DOHH2 (cell line): ENCODE measurements at regions not wholly inside any gene's neighbourhood (a gene's known extent, or its start where the extent isn't known, plus 50 kb on each side); places are given as distances from the start of the nearest gene placed in this dataset.

Source experiments
- H3F3A ChIP-seq: fragments of 200-600 bp; sonication (generic), shearing (Covaris generic); 2 replicates; pipeline ENCODE4 v1.6.0; 2016; ENCODE audit warnings: antibody characterized with exemption, mild to moderate bottlenecking; ENCODE audit not compliant: control insufficient read depth, insufficient read depth
- H3K27ac ChIP-seq: fragments of 200-600 bp; sonication (generic); 2 replicates; pipeline ENCODE4 v1.5.1; 2014; ENCODE audit warnings: low read depth, mild to moderate bottlenecking, low read length, moderate library complexity
- H3K27me3 ChIP-seq: fragments of 200-600 bp; sonication (generic); 2 replicates; pipeline ENCODE4 v1.6.1; 2014; ENCODE audit warnings: mild to moderate bottlenecking, low read length, mixed read lengths; ENCODE audit not compliant: control insufficient read depth
- H3K36me3 ChIP-seq: fragments of 200-600 bp; sonication (generic); 2 replicates; pipeline ENCODE4 v1.6.1; 2014; ENCODE audit warnings: mild to moderate bottlenecking, low read length, moderate library complexity, mixed read lengths; ENCODE audit not compliant: control insufficient read depth
- H3K4me1 ChIP-seq: fragments of 200-600 bp; sonication (generic); 2 replicates; pipeline ENCODE4 v1.6.1; 2014; ENCODE audit warnings: mild to moderate bottlenecking, low read length, mixed read lengths; ENCODE audit not compliant: control insufficient read depth
- H3K4me2 ChIP-seq: fragments of 200-600 bp; sonication (generic); 2 replicates; pipeline ENCODE4 v1.6.0; 2014; ENCODE audit warnings: mild to moderate bottlenecking, low read length, moderate library complexity
- H3K4me3 ChIP-seq: fragments of 200-600 bp; sonication (generic); 2 replicates; pipeline ENCODE4 v1.5.1; 2014; ENCODE audit warnings: mild to moderate bottlenecking, low read length, mixed read lengths
- H3K79me2 ChIP-seq: fragments of 200-600 bp; sonication (generic); 2 replicates; pipeline ENCODE4 v1.6.1; 2014; ENCODE audit warnings: mild to moderate bottlenecking, low read length, mixed read lengths; ENCODE audit not compliant: control insufficient read depth
- H3K9me2 ChIP-seq: fragments of 200-600 bp; sonication (generic); replicated peaks from 2 replicates; pipeline ENCODE4 v1.6.1; 2014; ENCODE audit warnings: mild to moderate bottlenecking, low read length, mixed read lengths; ENCODE audit not compliant: control insufficient read depth
- H3K9me3 ChIP-seq: fragments of 200-600 bp; sonication (generic); 2 replicates; pipeline ENCODE4 v1.6.1; 2014; ENCODE audit warnings: antibody characterized with exemption, low read length, mixed read lengths; ENCODE audit not compliant: control insufficient read depth, insufficient read depth
- H4K20me1 ChIP-seq: fragments of 200-600 bp; sonication (generic); 2 replicates; pipeline ENCODE4 v1.6.0; 2014; ENCODE audit warnings: low read depth, mild to moderate bottlenecking, antibody characterized with exemption, low read length, moderate library complexity; ENCODE audit not compliant: control insufficient read depth, insufficient read depth
- EZH2phosphoT487 ChIP-seq: fragments of 200-600 bp; sonication (generic); IDR thresholded peaks from 2 replicates; pipeline ENCODE4 v1.6.1; 2017; ENCODE audit warnings: borderline replicate concordance, mild to moderate bottlenecking, antibody characterized with exemption, low read length, moderate library complexity, mixed read lengths
- TF ChIP-seq, protein P1 (sequence below): fragments of 200-600 bp; sonication (generic); IDR thresholded peaks from one replicate; pipeline ENCODE4 v1.5.1; 2014; ENCODE audit warnings: antibody characterized with exemption, mild to moderate bottlenecking, low read depth, low read length; ENCODE audit not compliant: poor library complexity, severe bottlenecking

DNA sequence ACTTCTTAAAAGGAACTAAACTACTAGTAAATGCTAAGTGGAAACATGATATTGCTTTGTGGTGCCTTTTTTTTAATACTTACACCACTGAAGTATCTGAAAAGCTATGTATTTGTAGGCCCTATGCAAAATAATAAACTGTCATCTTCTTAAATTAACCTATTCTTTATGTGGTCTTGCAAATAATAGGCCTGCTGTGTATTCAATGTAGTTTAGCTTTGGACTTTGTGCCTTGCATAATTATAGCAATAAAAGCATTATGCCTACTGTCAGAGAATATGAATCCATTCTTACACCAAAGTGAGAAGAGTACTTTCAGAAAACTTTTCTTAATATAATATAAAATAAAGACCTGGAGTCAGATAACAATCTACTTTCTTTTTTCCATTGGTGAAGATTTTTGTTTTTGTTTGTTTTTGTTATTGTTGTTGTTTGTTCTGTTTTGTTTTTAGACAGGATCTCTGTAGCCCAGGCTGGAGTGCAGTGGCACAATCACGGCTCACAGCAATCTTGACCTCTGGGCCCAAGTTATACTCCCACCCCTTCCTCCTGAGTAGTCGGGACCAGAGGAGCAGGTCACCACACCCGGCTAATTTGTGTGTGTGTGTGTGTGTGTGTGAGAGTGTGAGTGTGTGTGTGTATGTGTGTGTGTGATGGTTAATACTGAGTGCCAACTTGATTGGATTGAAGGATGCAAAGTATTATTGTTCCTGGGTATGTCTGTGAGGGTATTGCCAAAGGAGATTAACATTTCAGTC lies 213.8 kb downstream of the SLC6A15 start:
- no peaks in the 10 kb centered on the region for H3K36me3 ChIP-seq
- H3K27me3 ChIP-seq, result no peaks in the 10 kb centered on the region
- no peaks in the 10 kb centered on the region for H3K9me2 ChIP-seq
- no peak overlapping the region for H3K4me3 ChIP-seq
- peaks cover 8% of the 10 kb centered on the region; the same call in 1 of the 2 replicates for H3K4me1 ChIP-seq
- no peaks in the 10 kb centered on the region for H3F3A ChIP-seq
- H3K27ac ChIP-seq, result no peak overlapping the region
- no peak overlapping the region for H3K4me2 ChIP-seq
- no peaks in the 10 kb centered on the region for H3K79me2 ChIP-seq
- no peaks in the 10 kb centered on the region for H4K20me1 ChIP-seq
- TF ChIP-seq EZH2phosphoT487, result no peak
- TF ChIP-seq, protein P1, sequence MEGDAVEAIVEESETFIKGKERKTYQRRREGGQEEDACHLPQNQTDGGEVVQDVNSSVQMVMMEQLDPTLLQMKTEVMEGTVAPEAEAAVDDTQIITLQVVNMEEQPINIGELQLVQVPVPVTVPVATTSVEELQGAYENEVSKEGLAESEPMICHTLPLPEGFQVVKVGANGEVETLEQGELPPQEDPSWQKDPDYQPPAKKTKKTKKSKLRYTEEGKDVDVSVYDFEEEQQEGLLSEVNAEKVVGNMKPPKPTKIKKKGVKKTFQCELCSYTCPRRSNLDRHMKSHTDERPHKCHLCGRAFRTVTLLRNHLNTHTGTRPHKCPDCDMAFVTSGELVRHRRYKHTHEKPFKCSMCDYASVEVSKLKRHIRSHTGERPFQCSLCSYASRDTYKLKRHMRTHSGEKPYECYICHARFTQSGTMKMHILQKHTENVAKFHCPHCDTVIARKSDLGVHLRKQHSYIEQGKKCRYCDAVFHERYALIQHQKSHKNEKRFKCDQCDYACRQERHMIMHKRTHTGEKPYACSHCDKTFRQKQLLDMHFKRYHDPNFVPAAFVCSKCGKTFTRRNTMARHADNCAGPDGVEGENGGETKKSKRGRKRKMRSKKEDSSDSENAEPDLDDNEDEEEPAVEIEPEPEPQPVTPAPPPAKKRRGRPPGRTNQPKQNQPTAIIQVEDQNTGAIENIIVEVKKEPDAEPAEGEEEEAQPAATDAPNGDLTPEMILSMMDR, result no peak
- H3K9me3 ChIP-seq, result no peaks in the 10 kb centered on the region

GRCh38 chr12:84696908-84697540 lies 215.6 kb downstream of the SLC6A15 start:
- TF ChIP-seq, protein P1, result no peak
- TF ChIP-seq EZH2phosphoT487, result no peak
- H4K20me1 ChIP-seq, result no peaks in the 10 kb centered on the region
- H3K9me3 ChIP-seq, result no peaks in the 10 kb centered on the region
- H3K79me2 ChIP-seq, result no peaks in the 10 kb centered on the region
- no peaks in the 10 kb centered on the region for H3K27me3 ChIP-seq
- H3K9me2 ChIP-seq, result no peaks in the 10 kb centered on the region
- H3K36me3 ChIP-seq, result no peaks in the 10 kb centered on the region
- no peaks in the 10 kb centered on the region for H3F3A ChIP-seq
- peaks cover 8% of the 10 kb centered on the region; the same call in 1 of the 2 replicates for H3K4me1 ChIP-seq
- no peak overlapping the region for H3K4me2 ChIP-seq
- no peak overlapping the region for H3K27ac ChIP-seq
- no peak overlapping the region for H3K4me3 ChIP-seq

GRCh38 chr12:84696281-84696680 lies 216.3 kb downstream of the SLC6A15 start:
- Histone ChIP-seq H3K4me1 (peaks cover 8% of the 10 kb centered on the region; the same call in 1 of the 2 replicates), H3K4me2 (no peak overlapping the region), H3K27ac (no peak overlapping the region), H3K9me2 (no peaks in the 10 kb centered on the region), H3K4me3 (no peak overlapping the region), H3K36me3 (no peaks in the 10 kb centered on the region), H3K27me3 (no peaks in the 10 kb centered on the region), H3K79me2 (no peaks in the 10 kb centered on the region), H3K9me3 (no peaks in the 10 kb centered on the region), H3F3A (no peaks in the 10 kb centered on the region), H4K20me1 (no peaks in the 10 kb centered on the region)
- TF ChIP-seq, protein P1, result no peak
- no peak for TF ChIP-seq EZH2phosphoT487
